Panc1 (cell line): ENCODE measurements at regions not wholly inside any gene's neighbourhood (a gene's known extent, or its start where the extent isn't known, plus 50 kb on each side); places are given as distances from the start of the nearest gene placed in this dataset.
"Not testable (repeated sequence)": the region's sequence is repeated elsewhere in the genome, so short reads cannot be mapped to it uniquely, and the experiment has no call there.

Source experiments
- ATAC-seq: fragments of 200-7000 bp; cut with Tn5 transposase; 2 replicates; pipeline ENCODE4 v1.9.1; 2020; ENCODE audit warnings: mild to moderate bottlenecking, moderate library complexity
- BruUV-seq: library from RNA; stranded (reverse); fragments of 400-500 nt; replicated peaks from 2 replicates; lab custom pipeline; 2021; lab: Mats Ljungman, UMichigan
- CTCF ChIA-PET: fragments of 300-600 bp; sonication (Branson Sonifier 250); formaldehyde crosslinking; loops from one replicate; lab custom pipeline; 2022; ENCODE audit warnings: antibody characterized with exemption; lab: Charles Lee
- POLR2A ChIA-PET: fragments of 300-600 bp; sonication (Branson Sonifier 250); formaldehyde crosslinking; loops from one replicate; lab custom pipeline; 2022; ENCODE audit warnings: antibody characterized with exemption; lab: Charles Lee
- DNase-seq: peaks from one replicate; pipeline ENCODE4 v3.0.0-alpha.2; 2010; ENCODE audit warnings: low read depth, low spot score
- H3K27ac ChIP-seq: 2 replicates; pipeline ENCODE4 v1.5.1; 2011; ENCODE audit warnings: mild to moderate bottlenecking, low read length, inconsistent platforms
- H3K27me3 ChIP-seq: fragments of 200-500 bp; sonication (Bioruptor generic); 2 replicates; pipeline ENCODE4 v1.6.0; 2014; ENCODE audit warnings: low read length, inconsistent platforms; ENCODE audit not compliant: control insufficient read depth, insufficient read depth
- H3K36me3 ChIP-seq: fragments of 200-500 bp; sonication (Bioruptor generic); 2 replicates; pipeline ENCODE4 v1.5.1; 2014; ENCODE audit warnings: inconsistent platforms, mild to moderate bottlenecking, low read length, moderate library complexity; ENCODE audit not compliant: control insufficient read depth, insufficient read depth
- H3K4me1 ChIP-seq: 2 replicates; pipeline ENCODE4 v1.5.1; 2011; ENCODE audit warnings: inconsistent platforms, mild to moderate bottlenecking, low read length, moderate library complexity; ENCODE audit not compliant: control insufficient read depth, insufficient read depth
- H3K4me3 ChIP-seq, 2 experiments: 2 replicates each; pipeline ENCODE4 v1.5.1; 2011 to 2012; ENCODE audit warnings: low read depth in 2 of 2, low read length in 2 of 2, mild to moderate bottlenecking in 2 of 2, inconsistent platforms in 1 of 2, moderate library complexity in 1 of 2
- H3K9me3 ChIP-seq: fragments of 200-500 bp; sonication (Bioruptor generic); 2 replicates; pipeline ENCODE4 v1.5.1; 2014; ENCODE audit warnings: low read depth, mild to moderate bottlenecking, inconsistent platforms, low read length, moderate library complexity; ENCODE audit not compliant: control insufficient read depth, insufficient read depth
- CTCF ChIP-seq: fragments of 450-650 bp; IDR thresholded peaks from 2 replicates; pipeline ENCODE4 v1.5.1; 2017; ENCODE audit warnings: mild to moderate bottlenecking
- POLR2AphosphoS5 ChIP-seq: IDR thresholded peaks from 2 replicates; pipeline ENCODE4 v1.6.1; 2012; ENCODE audit warnings: mild to moderate bottlenecking, low read depth, low read length, moderate library complexity
- REST ChIP-seq, 2 experiments: IDR thresholded peaks; 2 replicates each; pipeline ENCODE4 v1.6.1; 2011 to 2012; ENCODE audit warnings: low read depth in 2 of 2, control low read depth in 1 of 2, low read length in 1 of 2, mild to moderate bottlenecking in 1 of 2, moderate library complexity in 1 of 2; ENCODE audit not compliant: insufficient read depth in 1 of 2
- SIN3A ChIP-seq: IDR thresholded peaks from 2 replicates; pipeline ENCODE4 v1.6.1; 2012; ENCODE audit warnings: low read depth, mild to moderate bottlenecking, low read length, moderate library complexity, borderline replicate concordance; ENCODE audit not compliant: insufficient read depth
- TCF7L2 ChIP-seq: IDR thresholded peaks from 2 replicates; pipeline ENCODE4 v1.6.1; 2011; ENCODE audit warnings: mild to moderate bottlenecking, low read depth, low read length, inconsistent platforms
- in situ Hi-C: cut with HindIII; loops from 2 replicates; pipeline ENCODE4 v1.10.0; 2016; ENCODE audit warnings: low sequenced_read_pairs, low pct_unique_long_range_greater_than_20kb
- intact Hi-C: fragments of 100-400 bp; cut with micrococcal nuclease; formaldehyde crosslinking; loops from one replicate; pipeline ENCODE4 v1.10.0; 2022; ENCODE audit not compliant: unreplicated experiment

GRCh38 chr22:33142282-33143055 is 84.3 kb upstream of the SYN3 start:
- H3K27ac ChIP-seq, result no peak overlapping the region
- intact Hi-C loops, result no loop called here
- H3K36me3 ChIP-seq, result no peaks in the 10 kb centered on the region
- no peaks in the 10 kb centered on the region for H3K27me3 ChIP-seq
- no peak overlapping the region for H3K4me3 ChIP-seq
- no TSS peak for BruUV-seq
- ATAC-seq (no peak), DNase-seq (no peak)
- in situ Hi-C loops, result no loop called here
- H3K9me3 ChIP-seq, result no peaks in the 10 kb centered on the region
- H3K4me1 ChIP-seq, result no peaks in the 10 kb centered on the region
- CTCF ChIA-PET, result no interaction called here
- POLR2A ChIA-PET, result interaction anchor here (0.6 kb wide), 1 partner anchor 12 kb away, joined by 12 read pairs; no protein-coding TSS in a partner anchor
- TF ChIP-seq SIN3A (no peak), CTCF (no peak), TCF7L2 (no peak), POLR2AphosphoS5 (no peak), REST (IDR thresholded peaks at IDR 0.05; ENCODE audit: insufficient read depth in 1 of 2, low read depth in 2 of 2, low read length in 1 of 2) (no peak)

GRCh38 chr22:33139937-33140336 is 81.8 kb upstream of the SYN3 start:
- intact Hi-C loops (no loop called here), in situ Hi-C loops (no loop called here)
- Histone ChIP-seq H3K4me3 (no peak overlapping the region), H3K36me3 (no peaks in the 10 kb centered on the region), H3K27ac (no peak overlapping the region), H3K27me3 (no peaks in the 10 kb centered on the region), H3K9me3 (no peaks in the 10 kb centered on the region), H3K4me1 (no peaks in the 10 kb centered on the region)
- ATAC-seq (no peak), DNase-seq (no peak)
- CTCF ChIA-PET, result no interaction called here
- TF ChIP-seq TCF7L2 (no peak), CTCF (no peak), REST (IDR thresholded peaks at IDR 0.05; ENCODE audit: insufficient read depth in 1 of 2, low read depth in 2 of 2, low read length in 1 of 2) (no peak), SIN3A (no peak), POLR2AphosphoS5 (no peak)
- no TSS peak for BruUV-seq
- POLR2A ChIA-PET, result no interaction called here

- POLR2A ChIA-PET, DNase-seq, ATAC-seq, BruUV-seq, in situ Hi-C loops, intact Hi-C loops, H3K4me1 ChIP-seq, CTCF ChIA-PET, H3K36me3 ChIP-seq, H3K27ac ChIP-seq, H3K4me3 ChIP-seq, H3K9me3 ChIP-seq, H3K27me3 ChIP-seq: not testable (repeated sequence)
Measured at GRCh38 chr22:33138333-33138732, 80.2 kb upstream of the SYN3 start.
